ENCODE measurements at regions not wholly inside any gene's neighbourhood (a gene's known extent, or its start where the extent isn't known, plus 50 kb on each side); places are given as distances from the start of the nearest gene placed in this dataset.

DNA sequence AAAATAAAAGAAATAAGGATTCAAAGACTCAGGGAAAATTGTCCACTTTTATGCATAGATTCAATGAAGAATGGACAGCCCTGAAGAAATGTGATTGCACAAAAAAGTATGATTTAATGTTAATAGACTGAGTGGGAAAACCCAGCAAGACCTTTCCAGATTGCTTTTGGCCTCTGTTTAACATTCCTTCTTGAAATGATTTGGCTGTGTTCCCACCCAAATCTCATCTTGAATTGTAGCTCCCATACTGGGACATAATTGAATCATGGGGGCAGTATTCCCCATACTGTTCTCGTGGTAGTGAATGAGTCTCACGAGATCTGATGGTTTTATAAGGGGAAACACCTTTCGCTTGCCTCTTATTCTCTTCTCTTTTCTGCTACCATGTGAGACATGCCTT lies 1316.9 kb upstream of the SEL1L start:
- Histone ChIP-seq H3K27me3 (ENCODE audit: control insufficient read depth in 3 of 3, insufficient read depth in 3 of 3, low read length in 2 of 3) (no peaks in the 10 kb centered on the region), H3K4me3 (no peak overlapping the region), H3K27ac (ENCODE audit: low read depth in 1 of 2, low read length in 1 of 2) (no peak overlapping the region), H3K9ac (ENCODE audit: insufficient read depth in 1 of 2, low read length in 2 of 2) (no peak overlapping the region), H3K4me1 (ENCODE audit: control insufficient read depth in 5 of 5, insufficient read depth in 5 of 5, low read length in 5 of 5) (peaks cover 0 to 2% (median 0%) of the 10 kb centered on the region in 5 donors), H3K9me3 (ENCODE audit: control insufficient read depth in 4 of 4, insufficient read depth in 3 of 4, low read length in 3 of 4) (no peaks in the 10 kb centered on the region), H3K36me3 (ENCODE audit: control insufficient read depth in 4 of 4, insufficient read depth in 4 of 4, low read length in 4 of 4) (no peaks in the 10 kb centered on the region)
- ATAC-seq (ENCODE audit: insufficient read depth, low FRiP score) (no peak), DNase-seq (peak in 2 of 3 donors; percentile 50 to 51)
- 80 to 86% methylated on average over 3 of the region's 3 CpGs for WGBS, 2 donors
- TF ChIP-seq, protein P1, sequence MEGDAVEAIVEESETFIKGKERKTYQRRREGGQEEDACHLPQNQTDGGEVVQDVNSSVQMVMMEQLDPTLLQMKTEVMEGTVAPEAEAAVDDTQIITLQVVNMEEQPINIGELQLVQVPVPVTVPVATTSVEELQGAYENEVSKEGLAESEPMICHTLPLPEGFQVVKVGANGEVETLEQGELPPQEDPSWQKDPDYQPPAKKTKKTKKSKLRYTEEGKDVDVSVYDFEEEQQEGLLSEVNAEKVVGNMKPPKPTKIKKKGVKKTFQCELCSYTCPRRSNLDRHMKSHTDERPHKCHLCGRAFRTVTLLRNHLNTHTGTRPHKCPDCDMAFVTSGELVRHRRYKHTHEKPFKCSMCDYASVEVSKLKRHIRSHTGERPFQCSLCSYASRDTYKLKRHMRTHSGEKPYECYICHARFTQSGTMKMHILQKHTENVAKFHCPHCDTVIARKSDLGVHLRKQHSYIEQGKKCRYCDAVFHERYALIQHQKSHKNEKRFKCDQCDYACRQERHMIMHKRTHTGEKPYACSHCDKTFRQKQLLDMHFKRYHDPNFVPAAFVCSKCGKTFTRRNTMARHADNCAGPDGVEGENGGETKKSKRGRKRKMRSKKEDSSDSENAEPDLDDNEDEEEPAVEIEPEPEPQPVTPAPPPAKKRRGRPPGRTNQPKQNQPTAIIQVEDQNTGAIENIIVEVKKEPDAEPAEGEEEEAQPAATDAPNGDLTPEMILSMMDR (IDR thresholded peaks at IDR 0.05; ENCODE audit: control extremely low read depth, extremely low read depth), result no peak

DNA sequence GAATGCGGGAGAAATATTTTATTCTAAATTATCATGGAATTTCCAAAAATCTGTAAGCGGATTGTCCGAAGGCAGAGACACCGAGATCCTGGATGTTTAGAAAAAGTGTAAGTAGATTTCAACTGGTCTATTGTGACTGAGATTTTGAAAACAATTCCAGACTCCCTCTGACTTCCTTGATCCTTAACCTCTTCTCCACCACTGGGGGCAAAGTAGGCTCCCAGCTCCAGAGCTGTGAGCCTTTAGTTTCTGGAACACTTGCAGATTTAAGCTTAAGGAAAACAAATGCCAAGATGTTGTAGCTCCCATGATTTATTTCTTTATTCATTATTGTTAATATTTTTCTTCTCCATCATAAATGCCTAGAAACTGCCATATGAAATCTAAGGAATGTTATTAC lies 1320.5 kb upstream of the SEL1L start:
- ATAC-seq (ENCODE audit: insufficient read depth, low FRiP score) (no peak), DNase-seq (no peak)
- no peak overlapping the region for H3K4me3 ChIP-seq
- no peak overlapping the region for H3K9ac ChIP-seq (ENCODE audit: insufficient read depth in 1 of 2, low read length in 2 of 2)
- no peaks in the 10 kb centered on the region for H3K27me3 ChIP-seq (ENCODE audit: control insufficient read depth in 3 of 3, insufficient read depth in 3 of 3, low read length in 2 of 3)
- H3K36me3 ChIP-seq (ENCODE audit: control insufficient read depth in 4 of 4, insufficient read depth in 4 of 4, low read length in 4 of 4), result no peaks in the 10 kb centered on the region
- TF ChIP-seq, protein P1 (IDR thresholded peaks at IDR 0.05; ENCODE audit: control extremely low read depth, extremely low read depth), result no peak
- 68 to 81% methylated on average over 4 of the region's 4 CpGs for WGBS, 2 donors
- no peaks in the 10 kb centered on the region for H3K9me3 ChIP-seq (ENCODE audit: control insufficient read depth in 4 of 4, insufficient read depth in 3 of 4, low read length in 3 of 4)
- H3K4me1 ChIP-seq (ENCODE audit: control insufficient read depth in 5 of 5, insufficient read depth in 5 of 5, low read length in 5 of 5), result peaks cover 0 to 2% (median 0%) of the 10 kb centered on the region in 5 donors
- no peak overlapping the region for H3K27ac ChIP-seq (ENCODE audit: low read depth in 1 of 2, low read length in 1 of 2)

DNA sequence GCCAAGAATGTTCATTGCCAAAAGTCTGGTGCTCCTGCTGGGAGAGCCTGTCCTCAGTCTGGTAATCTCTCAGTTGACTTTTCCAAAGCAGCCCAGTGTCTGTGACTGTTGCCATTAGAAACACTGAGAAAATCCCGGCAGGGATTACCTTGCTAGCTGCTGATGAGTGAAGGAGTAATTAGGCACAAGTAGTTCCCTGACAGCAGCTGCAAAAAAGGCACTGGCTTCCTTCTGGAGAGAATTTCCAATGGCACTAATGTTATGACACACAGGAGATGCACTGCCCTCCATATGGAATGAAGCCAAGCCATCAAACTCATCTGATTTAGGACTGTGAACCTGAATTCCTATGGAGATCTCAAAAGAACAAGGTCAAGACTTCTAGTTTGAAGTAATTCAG lies 1321.2 kb upstream of the SEL1L start:
- ATAC-seq (ENCODE audit: insufficient read depth, low FRiP score), result no peak
- no peak for DNase-seq
- Histone ChIP-seq H3K9ac (ENCODE audit: insufficient read depth in 1 of 2, low read length in 2 of 2) (no peak overlapping the region), H3K4me3 (no peak overlapping the region), H3K36me3 (ENCODE audit: control insufficient read depth in 4 of 4, insufficient read depth in 4 of 4, low read length in 4 of 4) (no peaks in the 10 kb centered on the region), H3K9me3 (ENCODE audit: control insufficient read depth in 4 of 4, insufficient read depth in 3 of 4, low read length in 3 of 4) (no peaks in the 10 kb centered on the region), H3K27ac (ENCODE audit: low read depth in 1 of 2, low read length in 1 of 2) (no peak overlapping the region), H3K27me3 (ENCODE audit: control insufficient read depth in 3 of 3, insufficient read depth in 3 of 3, low read length in 2 of 3) (no peaks in the 10 kb centered on the region), H3K4me1 (ENCODE audit: control insufficient read depth in 5 of 5, insufficient read depth in 5 of 5, low read length in 5 of 5) (peaks cover 0 to 2% (median 0%) of the 10 kb centered on the region in 5 donors)
- TF ChIP-seq, protein P1 (IDR thresholded peaks at IDR 0.05; ENCODE audit: control extremely low read depth, extremely low read depth), result no peak
- 68 to 70% methylated on average over 1 of the region's 1 CpG for WGBS, 2 donors

DNA sequence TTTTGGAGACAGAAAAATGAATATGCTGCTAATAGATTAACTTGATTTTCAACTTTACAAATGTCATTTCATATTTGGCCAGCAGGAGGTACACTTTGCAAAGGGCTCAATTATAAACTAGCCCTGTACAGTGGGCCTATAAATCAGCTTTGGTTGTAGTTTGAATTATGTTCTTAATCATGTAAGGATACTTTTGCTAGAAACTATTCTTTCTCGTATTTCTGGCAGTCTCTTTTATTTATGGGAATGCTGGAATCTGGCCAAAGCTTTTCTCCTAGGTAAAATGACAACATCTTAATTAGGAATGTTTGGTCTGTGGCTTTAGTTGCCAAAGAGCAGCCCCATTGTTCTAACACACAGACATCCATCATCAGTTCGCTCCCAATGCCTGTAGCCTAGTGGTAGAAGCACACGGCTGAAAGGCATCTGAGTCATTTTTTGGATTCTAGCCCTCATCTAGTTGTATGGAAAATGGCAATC lies 1322.3 kb upstream of the SEL1L start:
- H3K27ac ChIP-seq (ENCODE audit: low read depth in 1 of 2, low read length in 1 of 2), result no peak overlapping the region
- no peaks in the 10 kb centered on the region for H3K27me3 ChIP-seq (ENCODE audit: control insufficient read depth in 3 of 3, insufficient read depth in 3 of 3, low read length in 2 of 3)
- H3K36me3 ChIP-seq (ENCODE audit: control insufficient read depth in 4 of 4, insufficient read depth in 4 of 4, low read length in 4 of 4), result no peaks in the 10 kb centered on the region
- no peak overlapping the region for H3K4me3 ChIP-seq
- peaks cover 0 to 2% (median 0%) of the 10 kb centered on the region in 5 donors for H3K4me1 ChIP-seq (ENCODE audit: control insufficient read depth in 5 of 5, insufficient read depth in 5 of 5, low read length in 5 of 5)
- H3K9ac ChIP-seq (ENCODE audit: insufficient read depth in 1 of 2, low read length in 2 of 2), result no peak overlapping the region
- ATAC-seq (ENCODE audit: insufficient read depth, low FRiP score) (no peak), DNase-seq (peak in 2 of 3 donors; percentile 56 to 64)
- TF ChIP-seq, protein P1 (IDR thresholded peaks at IDR 0.05; ENCODE audit: control extremely low read depth, extremely low read depth), result no peak
- 33 to 46% methylated on average over 3 of the region's 3 CpGs for WGBS, 2 donors
- H3K9me3 ChIP-seq (ENCODE audit: control insufficient read depth in 4 of 4, insufficient read depth in 3 of 4, low read length in 3 of 4), result peaks cover 0 to 3% (median 0%) of the 10 kb centered on the region in 4 donors
